ENCODE measurements at regions not wholly inside any gene's neighbourhood (a gene's known extent, or its start where the extent isn't known, plus 50 kb on each side); places are given as distances from the start of the nearest gene placed in this dataset.
A peak's percentile ranks its signal among the peaks of the same experiment; 100 is the strongest.
"Not testable (repeated sequence)": the region's sequence is repeated elsewhere in the genome, so short reads cannot be mapped to it uniquely, and the experiment has no call there.

DNA sequence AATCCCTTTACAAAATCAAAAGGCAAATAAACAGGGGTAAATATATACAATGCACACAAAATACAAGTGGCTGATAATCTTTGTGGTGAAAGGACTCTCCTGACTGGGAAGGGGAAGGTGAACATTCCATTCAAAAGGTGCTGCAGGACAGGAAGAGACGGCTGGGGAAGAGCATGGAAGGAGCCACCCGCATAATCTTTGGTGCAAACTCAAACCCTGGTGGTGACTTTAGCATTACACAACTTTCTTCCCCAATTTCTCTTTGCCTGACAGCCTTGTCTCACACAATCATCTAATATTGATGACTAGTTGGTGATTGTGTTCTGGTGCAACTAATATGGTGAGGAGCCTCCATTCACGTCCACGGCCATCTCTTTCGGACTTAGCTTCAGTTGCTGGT lies 117.0 kb upstream of the EGFR start:
- DNase-seq: no peak

DNA sequence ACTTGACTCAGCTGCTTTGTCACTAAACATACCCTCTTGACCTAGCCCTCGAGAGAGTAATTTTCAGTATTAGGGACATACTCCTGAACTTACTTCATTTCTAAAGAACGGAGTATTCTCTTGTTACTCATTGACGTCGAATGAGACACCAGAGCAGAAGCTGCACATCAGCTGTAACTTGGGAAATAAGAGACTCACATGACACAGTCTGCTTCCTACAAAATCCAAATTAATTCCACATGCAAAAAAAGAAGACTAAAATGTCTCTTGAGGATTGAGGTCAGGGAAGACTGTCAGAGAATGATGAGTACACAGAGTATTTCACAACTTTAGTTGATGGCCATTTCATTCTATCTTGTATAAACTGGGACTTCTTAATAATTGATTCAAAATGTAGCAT lies 114.7 kb upstream of the EGFR start:
- DNase-seq: no peak

DNA sequence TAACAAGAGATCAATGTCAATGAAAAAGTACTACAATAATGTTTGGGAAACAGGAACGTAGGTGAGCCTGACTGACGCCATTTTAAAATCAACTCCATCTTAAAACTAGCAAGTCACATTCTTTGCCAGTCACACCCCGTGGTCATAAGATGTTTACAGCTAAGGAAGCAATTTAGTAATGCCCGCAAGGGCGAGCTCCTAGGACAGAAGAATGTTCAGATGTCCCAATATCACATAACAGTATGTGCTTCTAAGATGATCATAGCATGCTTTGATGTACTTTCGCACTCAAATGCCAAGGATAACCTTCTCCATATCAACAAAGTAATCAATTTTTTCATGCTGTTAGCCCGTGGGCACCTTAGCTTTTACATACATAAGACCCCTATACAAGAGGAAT lies 113.8 kb upstream of the EGFR start:
- no peak for DNase-seq

DNA sequence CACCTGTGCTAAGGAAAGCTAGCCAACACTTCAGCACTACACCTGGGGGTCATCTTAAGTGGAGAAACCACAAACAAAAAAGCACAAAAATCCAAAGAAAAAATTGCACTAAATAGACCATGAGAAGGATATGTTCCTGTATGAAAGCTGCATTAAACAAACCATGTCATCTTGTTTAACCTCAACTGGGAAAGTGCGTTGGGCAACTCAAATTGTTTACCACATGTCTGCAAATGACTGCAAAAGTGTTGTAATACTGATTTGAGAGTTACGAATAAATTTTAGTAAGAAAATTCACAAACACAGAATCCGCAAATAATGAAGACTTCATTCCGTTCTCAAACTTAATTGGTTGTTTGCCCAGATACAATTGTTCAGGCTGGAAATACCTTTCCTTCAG lies 111.9 kb upstream of the EGFR start:
- no peak for DNase-seq

DNA sequence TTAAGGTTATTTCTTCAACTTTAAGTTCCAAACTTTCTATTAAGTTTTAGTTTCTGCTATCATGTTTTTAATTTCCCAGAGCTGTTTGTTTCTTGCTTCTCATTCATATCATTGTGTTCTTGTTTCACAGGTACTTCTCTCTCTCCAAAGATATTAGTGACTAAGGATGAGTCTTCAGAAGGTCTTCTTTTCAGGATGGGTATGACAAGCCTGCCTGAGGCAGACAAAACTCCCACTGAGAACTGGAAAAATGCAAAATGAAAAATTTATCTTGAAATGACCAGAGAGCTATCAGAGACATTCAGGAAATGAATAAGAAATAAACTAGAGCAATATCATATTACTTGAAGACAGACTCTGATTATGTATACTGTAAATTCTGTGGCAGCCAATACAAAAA lies 110.8 kb upstream of the EGFR start:
- no peak for DNase-seq

DNA sequence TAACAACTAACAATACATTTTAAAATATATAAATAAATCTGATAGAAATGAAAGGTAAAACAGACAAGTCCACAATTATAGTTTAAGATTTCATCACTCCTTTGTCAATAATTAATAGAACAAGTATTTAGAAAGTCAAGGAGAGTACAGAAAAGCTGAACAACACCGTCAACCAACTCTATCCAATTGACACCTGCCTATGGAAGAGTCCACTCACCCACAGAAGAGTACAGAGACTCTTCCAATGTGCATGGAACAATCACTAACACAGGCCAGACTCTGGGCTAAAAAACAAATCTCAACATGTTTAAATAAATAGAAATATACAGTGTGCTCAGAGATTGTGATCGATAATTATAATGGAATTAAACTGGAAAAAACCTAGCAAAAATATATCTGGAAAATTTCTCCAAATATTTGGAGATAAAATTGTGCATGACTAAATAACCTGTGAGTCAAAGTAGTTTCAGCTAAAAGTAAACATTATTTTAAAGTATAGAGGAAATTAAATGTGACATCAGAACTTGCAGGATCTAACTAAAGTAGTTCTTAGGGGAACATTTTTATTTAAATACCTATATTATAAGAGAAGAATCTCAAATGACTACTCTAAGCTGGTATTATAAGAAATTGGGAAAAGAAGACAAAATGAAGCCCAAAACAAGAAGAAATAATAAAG lies 109.9 kb upstream of the EGFR start:
- DNase-seq: no peak

DNA sequence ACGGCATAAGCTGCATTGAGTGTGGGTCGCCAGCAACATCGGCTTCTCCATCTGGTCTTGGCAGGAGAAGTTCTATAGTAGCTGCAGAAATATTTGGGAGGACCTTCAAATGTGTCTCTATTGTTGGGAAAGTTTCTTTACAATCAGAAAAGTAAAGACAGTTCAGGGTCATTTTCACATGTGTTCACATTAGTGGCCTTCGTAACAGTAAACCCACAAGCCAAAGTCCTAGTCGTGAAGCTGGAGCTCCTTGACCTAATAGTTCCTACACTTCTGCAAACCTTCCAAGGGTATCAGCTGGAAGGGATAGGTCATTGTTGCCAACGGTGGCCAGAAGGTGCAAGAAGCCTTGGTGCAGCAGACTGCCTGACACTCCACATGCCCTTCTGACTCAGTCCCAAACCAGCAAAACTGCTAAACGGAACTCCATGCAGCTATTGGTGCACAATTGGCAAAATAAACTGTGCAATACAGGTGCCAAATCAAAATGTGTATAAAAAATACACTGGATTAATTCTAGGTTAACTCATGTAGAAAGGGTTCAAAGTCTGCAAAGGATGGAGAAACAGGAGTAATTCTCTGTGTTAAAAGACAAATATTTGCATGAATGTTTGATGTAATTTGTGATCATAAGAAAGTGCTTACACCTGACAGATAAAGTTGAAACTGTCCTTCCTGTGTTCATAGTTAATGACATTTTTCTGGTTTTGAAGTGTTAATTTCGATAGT lies 102.8 kb upstream of the EGFR start:
- DNase-seq: no peak

DNA sequence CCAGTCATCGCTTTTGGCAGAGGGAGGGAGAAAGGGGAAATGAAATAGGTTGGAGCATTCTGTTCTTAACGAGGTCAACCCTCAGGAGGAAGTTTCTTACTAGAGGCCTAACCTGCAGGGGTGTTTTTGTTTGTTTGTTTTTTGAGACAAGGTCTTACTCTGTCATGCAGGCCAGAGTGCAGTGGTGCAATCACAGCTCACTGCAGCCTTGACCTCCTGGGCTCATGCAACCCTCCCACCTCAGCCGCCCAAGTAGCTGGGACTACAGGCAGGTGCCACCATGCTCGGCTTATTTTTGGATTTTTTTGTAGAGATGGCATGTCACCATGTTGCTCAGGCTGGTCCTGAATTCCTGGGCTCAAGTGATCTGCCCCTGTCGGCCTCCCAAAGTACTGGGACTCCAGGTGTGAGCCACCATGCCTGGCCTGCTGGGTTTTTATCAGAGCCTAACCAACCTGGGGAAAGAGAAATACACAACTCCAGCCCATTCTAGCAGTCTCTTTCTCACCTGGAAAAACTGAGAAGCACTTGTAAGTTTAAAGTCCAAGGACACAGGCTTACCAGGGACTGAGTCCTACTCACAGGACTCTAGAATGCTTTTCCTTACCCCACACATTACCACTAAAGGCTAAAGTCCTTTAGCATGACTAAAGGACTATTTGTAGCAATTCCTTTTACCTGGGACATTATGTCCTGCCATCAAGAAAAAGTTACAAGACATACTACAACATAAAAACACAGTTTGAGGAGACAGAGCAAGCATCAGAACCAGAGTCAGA lies 101.0 kb upstream of the EGFR start:
- no peak for DNase-seq

DNA sequence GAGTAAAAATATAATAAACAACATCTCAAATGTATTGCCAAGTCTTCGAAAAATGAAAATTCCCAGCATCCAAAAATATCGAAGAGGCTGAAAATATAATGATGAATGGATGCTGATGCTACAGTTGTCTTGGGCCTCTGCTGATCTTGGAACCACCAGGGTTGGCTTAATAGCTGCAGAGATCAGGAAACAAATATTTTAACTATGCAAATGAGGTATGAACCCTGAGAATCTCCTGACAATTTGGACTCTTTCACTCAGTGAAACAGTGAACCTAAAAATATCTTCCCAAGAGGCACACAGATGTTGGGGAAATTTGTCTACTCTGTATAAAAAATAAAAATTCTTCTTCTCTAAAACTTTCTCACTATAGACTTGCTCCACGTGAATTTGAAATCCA lies 97.7 kb upstream of the EGFR start:
- DNase-seq: no peak

DNA sequence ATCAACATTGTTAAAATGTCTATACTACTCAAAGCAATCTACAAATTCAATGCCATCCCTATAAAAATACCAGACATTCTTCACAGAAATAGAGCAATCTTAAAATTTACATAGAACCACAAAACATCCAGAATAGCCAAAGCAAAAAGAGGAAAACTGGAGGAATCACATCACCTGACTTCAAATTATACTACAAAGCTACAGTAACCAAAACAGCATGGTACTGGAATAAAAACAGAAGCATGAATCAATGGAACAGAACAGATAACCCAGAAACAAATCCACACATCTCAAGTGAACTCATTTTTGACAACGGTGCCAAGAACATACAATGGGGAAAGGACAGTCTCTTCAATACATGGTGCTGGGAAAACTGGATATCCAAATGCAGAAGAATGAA lies 87.3 kb upstream of the EGFR start:
- no peak for DNase-seq

DNA sequence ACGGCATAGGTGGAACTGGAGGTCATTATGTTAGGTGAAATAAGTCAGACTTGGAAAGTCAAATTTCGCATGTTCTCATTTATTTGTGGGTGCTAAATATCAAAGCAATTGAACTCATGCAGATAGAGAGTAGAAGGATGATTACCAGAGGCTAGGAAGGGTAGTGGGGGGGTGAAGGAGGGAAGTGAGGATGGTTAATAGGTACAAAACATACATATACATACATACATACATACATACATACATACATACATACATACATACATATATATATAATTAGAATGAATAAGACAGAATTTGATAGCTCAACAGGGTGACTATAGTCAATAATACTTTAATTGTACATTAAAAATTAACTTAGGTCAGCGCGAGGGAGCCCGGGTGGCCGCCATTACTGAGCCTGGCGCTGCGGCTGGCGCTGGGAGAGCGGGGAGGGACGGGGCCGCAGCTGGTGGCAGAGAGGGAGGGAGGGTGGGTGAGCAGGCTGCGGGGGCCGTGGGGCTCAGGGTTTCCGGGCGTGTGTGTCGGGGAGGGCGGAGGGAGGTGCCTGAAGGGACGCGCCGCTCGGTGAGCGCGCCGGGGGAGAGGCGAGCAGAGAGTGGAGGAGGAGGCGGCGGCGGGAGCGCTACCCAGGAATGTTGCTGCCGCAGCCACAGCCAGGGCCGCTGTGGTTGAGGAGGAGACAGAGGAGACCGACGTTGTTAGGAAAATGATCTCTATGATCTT lies 85.8 kb upstream of the EGFR start:
- DNase-seq: peak; percentile 93 to 94

DNA sequence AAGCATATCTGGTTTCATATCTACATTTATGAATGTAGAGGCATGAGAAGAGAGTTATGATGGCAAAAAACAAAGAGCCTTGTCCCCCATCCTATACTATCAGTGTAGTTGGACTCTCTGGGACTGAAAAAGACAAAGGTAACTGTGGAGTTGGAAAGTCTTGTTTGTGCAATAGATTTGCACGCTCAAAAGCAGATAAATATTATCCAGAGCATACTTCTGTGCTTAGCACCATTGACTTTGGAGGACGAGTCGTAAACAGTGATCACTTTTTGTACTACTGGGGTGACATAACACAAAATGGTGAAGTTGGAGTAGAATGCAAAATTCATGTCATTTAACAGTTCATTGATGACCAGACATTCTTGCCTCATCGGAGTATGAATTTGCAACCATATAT lies 85.2 kb upstream of the EGFR start:
- DNase-seq: no peak

DNA sequence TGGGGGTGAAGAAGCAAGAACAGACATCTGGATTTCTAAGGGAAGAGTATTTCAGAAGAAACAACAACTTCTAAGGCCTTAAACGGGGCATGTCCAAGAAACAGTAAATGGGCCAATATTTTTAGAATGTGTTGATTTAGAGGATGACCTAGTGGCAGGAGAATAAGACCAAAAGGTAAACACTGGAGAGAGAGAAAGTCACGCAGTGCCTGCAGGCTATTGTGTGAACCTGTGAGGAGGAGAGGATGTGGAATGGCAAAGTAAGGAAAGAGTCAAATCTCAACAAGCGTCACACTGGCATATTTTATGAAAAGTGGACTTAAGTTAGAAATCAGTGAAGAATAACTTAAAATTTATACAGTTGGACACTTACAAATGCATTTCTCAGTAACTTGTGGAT lies 78.1 kb upstream of the EGFR start:
- no peak for DNase-seq

DNA sequence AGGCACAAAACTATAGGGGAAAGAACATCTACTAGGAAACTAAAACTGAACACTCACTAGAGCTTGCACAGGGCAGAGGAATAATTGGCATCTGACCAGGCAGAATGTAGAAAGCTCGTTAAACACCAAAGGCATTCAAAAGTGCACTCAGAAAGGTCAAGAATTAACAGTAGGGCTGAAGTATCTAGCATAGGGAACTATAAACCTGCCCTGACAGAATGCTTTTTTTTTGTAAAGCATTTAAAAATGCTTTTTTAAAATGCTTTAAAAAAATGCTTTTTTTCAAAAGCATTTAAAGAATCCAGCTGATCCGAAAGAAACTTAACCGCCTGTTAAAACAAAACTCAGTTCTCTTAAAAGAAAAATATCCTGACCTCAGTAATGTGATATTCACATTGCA lies 74.6 kb upstream of the EGFR start:
- DNase-seq: no peak

DNA sequence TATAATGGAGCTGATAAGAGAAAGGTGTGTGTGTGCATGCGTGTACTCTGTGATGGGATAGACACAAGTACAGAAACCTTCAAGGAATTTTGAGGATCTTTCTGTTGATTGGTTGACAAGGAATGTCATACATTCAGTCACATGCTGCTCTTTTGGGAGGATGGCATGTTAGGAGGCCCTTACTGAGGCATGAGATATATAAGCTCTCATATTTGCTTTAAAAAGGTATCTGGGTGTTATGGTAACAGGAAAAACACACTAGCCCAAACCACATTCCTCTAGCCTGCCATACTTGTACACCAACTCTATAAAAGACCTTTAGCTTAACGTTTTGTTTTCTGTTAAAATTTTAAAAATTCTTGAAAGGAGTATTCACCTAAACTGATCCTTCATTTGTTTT lies 72.5 kb upstream of the EGFR start:
- DNase-seq: no peak

DNA sequence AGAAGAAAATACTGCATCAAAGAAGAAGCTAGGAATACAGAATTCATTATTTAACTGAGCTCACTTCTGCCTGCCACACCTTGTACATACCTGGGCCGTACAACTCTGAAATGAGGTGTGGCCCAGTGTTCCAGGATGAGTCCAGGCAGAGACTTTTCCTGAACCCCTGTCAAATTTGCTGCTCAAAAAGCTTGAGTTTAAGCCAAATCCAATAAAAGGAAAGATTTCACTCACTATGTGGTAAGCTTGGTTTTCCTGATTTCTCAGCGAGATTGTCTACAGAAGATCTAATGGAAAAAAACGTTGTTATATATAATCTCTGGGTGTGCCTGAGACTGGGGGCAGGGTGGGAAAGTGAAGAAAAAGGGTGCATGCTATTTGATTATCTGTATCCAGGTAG lies 72.1 kb upstream of the EGFR start:
- no peak for DNase-seq

DNA sequence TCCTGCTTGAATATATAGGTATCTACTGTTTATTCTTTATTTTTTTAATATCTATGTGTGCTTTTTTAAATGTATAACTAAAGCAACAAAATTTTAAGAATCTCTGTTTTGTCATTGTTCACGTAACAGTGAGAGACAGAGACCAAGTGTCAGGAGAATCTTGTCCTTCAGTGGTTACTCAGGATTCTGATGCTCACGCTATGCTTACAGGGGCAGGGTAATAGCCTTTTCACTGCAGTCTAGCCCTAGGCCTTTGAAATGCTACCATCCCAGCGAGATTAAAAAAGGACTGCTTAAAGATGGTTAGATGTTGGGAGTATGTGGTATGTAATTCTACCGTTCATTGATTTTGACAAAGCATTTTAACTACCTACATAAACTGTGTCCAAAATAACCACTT lies 71.6 kb upstream of the EGFR start:
- DNase-seq: no peak

DNA sequence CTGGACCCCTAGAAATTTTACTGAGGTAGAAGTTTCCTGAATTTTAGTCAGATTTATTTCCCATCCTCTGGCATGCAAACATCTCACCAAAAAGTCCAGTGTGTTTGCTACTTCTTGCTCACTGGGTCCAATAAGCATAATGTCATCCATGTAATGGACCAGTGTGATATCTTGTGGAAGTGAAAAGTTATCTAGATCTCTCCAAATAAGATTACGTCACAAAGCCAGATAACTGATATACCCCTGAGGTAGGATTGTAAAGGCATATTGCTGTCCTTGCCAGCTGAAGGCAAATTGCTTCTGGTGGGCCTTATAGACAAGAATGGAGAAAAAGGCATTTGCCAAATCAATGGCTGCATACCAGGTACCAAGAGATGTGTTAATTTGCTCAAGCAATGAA lies 69.3 kb upstream of the EGFR start:
- not testable (repeated sequence) for DNase-seq

DNA sequence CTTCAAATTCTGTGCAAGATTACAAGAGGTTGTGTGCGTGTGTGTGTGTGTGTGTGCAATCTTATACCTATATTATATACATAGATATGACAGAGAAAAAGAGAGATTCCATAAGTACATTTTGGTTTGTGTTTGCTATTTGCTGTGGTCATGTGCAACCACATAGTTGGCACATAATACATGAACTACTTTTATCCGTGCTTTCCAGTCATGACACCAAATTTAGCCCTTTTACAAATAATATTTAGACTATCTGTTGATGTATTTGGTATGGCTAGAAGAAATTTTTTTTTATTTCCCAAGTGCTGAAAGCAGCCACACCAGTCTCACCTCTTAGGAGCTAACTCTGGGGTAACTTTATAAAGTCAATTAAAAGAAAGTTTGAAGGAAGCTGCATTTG lies 63.5 kb upstream of the EGFR start:
- no peak for DNase-seq

DNA sequence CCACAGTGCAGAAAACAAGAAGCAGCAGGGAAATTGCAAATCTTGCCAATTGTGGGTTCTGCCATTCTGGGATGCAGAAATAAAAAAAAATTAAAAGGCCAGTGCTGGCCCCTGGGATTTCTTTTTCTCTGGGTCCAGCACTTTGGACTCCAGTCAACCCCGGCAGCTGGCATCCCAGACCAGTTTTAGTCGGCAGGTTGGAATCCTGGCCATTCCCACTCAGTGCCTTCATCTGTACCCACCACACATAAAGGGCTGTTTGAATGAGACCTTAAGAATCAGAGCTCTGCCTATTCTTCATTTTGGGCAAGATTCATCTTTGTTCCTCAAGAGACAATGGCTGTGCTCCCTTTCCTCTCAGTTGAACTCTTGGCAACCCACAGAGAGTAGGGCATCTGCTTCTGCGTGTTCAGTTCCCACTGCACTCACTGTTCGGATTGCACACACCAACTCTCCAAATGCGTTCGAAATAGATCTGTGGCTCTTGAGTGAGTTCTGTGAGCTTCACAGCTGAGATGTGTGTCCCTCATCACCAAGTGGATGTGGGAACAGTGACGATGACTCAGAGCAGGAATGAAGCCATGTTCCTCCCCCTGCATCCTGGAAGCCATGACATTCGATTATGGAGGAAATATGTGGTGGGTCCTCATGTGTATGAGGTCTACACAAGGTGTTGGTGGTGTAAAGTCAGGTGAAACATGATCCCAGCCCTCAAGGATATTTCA lies 63.0 kb upstream of the EGFR start:
- no peak for DNase-seq

DNA sequence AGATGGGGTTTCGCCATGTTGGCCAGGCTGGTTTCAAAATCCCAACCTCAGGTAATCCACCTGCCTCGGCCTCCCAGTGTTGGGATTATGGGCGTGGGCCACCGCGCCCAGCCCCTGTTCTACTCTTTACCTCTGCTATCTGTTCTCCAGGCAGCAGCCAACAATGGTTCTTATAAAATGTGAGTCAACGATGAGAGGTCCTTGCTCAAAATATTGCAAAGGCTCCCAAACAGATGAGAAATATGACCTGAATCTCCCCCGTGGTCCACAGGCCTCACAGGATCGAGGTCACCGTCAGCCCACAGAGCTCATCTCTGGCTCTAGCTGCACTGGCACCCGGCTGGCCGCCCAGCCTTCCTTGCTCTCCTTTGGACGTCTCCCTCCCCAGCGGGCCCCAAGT lies 62.0 kb upstream of the EGFR start:
- DNase-seq: no peak

DNA sequence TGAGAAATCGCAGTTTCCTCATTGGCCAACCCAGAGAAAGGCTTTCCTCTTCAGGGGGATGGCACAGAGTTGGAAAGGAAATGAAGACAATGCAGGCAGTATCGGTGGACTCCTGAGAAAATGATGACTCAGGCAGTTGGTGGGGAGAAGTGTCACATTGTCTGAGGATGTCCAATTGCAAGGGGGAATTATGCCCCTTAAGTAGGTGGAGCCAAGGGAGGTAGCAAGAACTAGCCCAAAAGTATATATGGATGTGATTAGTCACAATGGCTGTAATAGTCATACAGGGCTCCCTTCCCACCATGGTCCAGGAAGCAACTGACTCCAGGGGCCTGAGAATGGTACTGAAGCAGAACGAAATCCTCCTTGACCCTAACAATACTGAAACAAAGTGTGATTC lies 58.3 kb upstream of the EGFR start:
- DNase-seq: no peak

DNA sequence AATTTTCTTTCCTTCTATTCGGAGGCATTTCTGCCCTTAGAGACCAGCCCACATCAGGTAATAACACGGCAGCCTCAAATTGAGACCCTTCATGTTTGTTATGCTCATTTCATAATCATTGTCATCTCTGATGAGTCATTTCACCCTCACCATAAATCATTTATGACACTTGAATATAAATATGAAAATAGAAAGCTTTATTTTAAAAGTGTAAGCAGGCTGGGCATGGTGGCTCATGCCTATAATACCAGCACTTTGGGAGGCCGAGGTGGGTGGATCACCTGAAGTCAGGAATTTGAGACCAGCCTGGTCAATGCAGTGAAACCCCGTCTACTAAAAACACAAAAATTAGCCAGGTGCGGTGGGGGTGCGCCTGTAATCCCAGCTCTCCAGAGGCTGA lies 57.4 kb upstream of the EGFR start:
- no peak for DNase-seq

Data from SHP77 (cell line).